Stimulated activated CD8-positive, alpha-beta memory T cell treated with anti-CD3 and anti-CD28 coated beads, Interleukin-15, amount 100 ng/mL, for 1 hour (primary cell): ENCODE measurements at regions not wholly inside any gene's neighbourhood (a gene's known extent, or its start where the extent isn't known, plus 50 kb on each side); places are given as distances from the start of the nearest gene placed in this dataset.
"Not testable (repeated sequence)": the region's sequence is repeated elsewhere in the genome, so short reads cannot be mapped to it uniquely, and the experiment has no call there.

Experiments
- DNase-seq: peaks from one replicate; pipeline ENCODE4 v3.0.0-alpha.2; 2020; ENCODE audit warnings: low read depth

DNA sequence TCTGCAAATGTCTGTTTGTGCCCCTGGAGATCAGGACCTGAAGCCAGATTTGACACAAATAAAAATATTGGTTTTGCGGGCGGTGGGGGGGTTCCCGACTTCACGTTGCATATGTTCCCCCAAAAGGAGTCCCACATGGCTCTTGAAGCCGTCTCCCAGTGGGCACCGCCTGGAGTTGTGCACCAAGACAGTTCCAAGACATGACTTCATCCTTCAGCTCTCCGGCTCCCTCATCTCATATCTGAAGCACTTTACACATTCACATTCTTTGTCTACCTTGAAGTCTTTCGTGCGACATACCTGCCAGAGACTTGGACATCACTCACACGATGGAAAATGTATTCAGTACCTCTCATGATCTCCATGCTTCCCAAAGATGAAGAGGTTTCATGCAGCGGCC is 362.8 kb upstream of the FOXK1 start:
- no peak for DNase-seq

DNA sequence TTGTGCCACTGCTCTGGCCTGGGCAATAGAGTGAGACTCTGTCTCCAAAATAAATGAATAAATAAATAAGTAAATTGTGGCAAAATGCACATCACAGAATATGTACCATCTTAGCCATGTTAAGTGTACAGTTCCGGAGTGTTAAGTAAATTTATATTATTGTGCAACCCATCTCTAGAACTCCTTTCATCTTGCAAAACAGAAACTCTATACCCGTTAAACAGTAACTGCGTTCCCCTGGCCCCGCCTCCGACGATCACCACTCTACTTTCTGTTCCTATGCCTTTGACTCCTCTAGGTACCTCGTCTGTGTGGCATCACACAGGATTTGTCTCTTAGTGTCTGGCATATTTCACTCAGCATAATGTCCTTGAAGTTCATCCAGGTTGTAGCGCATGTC is 356.4 kb upstream of the FOXK1 start:
- no peak for DNase-seq

DNA sequence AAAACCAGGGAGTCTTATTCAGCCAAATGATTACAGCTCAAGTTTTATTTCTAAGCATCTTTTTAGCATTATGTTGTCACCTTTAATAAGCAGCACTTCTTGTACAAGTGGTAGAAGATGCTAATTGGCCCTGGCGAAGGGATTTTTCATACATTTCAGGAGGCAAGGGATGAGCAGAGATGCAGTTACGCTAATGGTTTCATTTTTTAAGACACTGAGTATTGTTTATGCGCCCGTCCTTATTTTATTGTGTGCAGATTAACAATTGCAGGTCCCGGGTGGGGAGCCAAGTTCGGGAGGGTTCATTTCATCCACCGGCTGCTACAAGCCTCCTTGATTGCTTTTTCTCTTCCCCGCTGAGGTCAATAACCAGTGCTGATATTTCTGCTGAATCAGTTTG is 350.4 kb upstream of the FOXK1 start:
- no peak for DNase-seq

DNA sequence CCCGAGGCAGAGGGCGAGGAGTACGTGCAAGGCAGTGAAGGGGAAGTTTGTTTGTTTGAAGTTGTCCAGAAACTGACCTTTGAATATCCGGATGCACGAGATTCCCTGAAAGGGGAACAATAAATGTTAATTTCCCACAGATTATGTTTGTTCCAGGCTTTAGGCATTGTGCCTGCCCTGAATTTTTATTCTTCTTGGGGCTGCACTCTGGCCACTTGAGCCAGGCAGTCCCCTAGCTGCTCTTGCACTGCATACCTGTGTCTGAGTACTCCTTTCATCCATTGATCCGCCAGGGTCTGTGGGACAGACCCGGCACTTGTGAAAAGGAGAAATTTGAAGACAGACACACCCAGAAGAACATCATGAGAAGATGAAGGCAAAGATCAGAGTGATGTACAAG is 343.5 kb upstream of the FOXK1 start:
- DNase-seq = no peak

DNA sequence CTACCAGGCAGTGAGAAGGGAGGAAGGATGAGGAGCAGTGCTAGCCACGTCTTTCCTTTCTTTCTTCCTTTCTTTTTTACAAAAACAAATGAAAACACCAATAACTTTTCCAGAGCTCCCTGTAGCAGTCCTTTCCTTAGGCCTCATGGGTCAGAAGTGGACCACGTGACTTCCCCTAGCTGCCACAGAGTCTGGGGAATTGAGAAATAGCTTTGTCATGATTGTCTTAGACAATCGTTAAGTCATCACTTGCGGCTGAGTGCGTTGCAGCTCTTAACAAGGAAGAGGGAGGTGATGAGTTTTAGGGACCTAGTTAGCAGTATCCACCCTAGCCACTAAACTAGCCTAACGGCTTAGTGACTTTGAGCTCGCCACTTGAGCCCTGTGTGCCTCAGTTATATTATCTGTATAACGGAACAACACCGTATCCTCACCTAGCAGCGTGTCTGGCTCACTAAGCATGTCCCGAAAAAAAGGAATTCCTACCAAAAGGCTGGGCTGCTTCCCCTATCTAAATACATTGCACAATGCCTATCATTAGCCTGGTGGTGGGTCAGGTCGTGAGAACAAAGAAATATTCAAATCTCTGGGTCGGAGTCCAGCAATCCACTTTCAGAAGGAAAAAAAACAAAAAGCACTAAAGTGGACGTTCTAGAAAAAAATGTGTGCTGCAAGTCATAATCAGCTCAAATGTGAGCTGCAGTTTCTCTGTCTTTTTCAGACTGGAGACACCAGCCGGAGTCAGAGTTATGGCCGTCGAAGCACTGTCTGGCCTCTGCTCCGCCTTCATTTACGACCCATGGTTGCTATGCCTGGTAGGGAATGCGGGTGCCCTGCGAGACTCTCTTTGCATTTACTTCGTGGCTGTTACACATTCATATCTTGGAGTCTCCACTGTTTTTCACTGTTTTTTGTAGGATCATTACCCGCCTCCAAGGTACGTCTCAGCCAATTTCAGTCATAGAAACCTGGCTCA is 338.5 kb upstream of the FOXK1 start:
- DNase-seq = no peak

DNA sequence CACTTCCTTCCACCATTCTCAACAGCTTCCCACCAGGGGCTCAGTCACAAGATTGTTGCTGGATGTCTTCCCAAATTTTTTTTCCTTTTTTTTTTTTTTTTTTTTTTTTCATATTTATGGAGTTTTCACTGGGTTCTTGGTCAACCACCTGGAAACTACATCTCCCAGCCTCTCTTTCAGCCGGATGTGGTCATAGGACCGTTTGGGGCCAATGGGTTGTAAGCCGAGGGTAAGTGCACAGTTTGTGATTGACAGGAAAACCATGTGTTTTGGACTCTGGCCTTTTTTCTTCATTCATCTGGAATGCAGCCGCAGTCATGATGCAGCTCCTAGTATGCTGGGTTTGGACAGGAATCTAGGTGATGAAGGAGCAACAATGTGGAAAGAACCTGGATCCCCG is 337.1 kb upstream of the FOXK1 start:
- no peak for DNase-seq

DNA sequence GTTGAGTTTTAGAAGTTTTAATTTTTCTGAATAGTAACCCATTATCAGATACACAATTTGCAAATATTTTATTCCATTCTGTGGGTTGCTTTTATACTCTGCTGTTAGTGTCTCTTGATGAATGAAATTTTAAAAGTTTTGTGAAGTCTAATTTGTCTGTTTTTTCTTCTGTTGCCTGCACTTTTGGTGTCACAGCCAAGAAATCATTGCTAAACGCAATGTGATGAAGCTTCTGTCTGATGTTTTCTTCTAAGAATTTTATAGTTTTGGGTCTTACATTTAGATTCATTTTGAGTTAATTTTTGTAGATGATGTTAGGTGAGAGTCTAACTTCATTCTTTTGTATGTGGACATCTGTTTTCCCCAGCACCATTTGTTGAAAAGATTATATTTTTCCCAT is 330.0 kb upstream of the FOXK1 start:
- DNase-seq = no peak

DNA sequence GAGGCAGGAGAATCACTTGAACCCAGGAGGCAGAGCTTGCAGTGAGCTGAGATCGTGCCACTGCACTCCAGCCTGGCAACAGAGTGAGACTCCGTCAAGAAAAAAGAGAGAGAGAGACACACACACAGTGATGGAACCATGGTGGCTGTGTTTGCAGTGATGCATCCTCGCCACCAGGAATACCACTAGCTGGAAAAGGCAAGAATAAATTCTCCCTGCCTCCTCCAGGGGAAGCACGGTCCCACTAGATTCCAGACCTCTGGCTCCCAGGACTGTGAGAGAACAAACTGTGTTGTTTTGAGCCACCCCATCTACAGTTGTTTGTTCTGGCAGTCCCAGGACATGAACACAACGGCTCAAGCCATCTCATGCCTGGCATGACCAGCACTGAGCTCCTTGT is 320.3 kb upstream of the FOXK1 start:
- no peak for DNase-seq

DNA sequence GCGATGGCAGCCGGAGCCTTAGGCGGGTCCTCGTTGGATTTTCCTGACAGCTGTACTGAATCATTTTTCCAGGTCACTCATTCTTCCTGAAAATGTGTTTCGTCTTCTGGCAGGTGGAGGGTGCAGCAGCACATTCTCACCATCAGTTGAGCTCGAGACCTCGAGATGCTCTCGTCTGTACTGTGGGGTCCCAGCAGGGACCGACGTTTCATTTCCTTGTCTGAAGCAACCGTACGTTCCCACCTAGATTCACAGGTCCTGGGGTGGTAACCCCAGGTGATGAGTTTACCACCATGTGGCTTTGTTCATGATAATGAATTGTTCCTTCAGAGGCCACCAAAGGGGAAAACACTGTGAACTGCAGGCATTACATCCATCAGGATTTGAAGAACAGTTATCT is 298.5 kb upstream of the FOXK1 start:
- DNase-seq = no peak

DNA sequence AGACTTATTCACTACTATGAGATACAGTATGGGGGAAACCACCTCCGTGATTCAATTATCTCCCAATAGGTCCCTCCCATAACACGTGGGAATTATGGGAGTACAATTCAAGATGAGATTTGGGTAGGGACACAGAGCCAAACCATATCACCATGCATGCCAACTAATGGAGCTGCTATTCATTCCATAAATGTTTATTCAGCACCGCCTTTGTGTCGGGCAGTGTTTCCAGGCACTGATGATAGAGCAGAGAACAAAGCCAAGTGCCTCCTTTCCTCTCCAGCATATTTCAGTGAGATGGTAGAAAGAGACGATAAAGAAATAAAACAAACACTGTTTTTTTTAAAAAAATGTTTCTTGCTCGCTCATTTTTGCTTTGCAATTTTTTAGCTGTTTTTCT is 295.9 kb upstream of the FOXK1 start:
- no peak for DNase-seq

DNA sequence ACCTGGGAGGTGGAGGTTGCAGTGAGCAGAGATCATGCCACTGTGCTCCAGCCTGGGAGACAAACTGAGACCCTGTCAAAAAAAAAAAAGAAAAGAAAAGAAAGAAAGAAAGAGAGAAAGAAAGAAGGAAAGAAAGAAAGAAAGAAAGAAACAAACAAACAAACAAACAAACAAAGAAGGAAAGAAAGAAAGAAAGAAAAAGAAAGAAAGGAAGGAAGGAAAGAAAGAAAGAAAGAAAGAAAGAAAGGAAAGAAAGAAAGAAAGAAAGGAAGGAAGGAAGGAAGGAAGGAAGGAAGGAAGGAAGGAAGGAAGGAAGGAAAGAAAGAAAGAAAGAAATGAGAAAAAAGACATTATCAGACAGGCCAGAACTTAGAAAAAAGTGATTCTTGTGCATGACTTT is 291.0 kb upstream of the FOXK1 start:
- not testable (repeated sequence) for DNase-seq

DNA sequence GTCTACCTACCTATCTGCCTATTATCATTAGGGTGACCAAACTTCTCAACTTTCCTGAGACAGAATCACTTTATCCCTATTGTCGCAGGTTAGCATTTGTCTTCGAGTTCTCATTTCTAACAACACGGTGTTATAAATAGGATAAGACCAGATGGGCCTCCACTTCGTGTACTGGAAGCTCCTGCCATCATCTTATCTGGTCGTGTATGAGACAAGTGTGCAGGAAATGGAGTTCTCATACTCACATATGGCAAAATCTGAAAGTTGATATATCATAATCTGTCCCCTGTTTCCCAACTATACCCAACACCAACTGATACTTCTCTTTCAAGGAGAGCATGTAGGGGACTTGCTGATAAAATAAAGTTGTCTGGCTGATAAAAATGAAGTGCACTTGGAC is 287.4 kb upstream of the FOXK1 start:
- DNase-seq = no peak

DNA sequence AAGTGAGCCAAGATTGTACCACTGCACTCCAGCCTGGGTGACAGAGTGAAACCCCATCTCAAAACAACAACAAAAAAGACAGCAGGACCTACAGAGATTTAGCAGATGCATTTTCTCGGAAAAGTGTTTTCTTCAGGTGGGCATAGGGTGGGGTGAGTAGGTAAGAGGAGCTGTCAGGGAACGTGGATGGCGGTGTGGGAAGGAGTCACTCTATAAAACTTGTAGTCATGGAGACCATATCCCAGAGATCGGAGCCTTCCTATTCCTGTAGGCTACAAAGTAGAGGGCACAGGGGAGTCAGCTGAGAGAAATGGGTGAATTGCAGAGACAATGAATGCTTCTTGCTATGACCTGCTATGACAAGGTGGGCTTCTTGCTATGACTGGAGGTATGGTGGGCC is 283.0 kb upstream of the FOXK1 start:
- no peak for DNase-seq

DNA sequence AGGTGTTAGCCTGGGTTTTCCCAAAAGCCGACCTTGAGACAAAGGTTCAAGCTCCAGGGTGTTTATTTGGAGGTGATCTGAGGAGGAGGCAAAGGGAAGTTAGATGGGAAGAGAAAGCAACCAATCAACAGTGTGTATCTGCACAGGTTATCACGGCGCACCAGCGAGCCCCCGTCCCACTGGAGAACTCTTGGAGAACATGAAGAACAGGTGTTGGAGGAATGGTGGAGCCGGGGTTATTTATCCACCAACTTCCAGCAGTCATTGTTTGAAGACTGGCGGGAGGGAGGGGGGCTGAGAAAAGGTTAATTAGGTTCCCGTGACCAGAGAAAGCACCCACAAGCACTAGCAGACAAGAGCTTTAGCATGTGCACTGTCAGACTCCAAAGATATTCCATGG is 282.5 kb upstream of the FOXK1 start:
- no peak for DNase-seq

DNA sequence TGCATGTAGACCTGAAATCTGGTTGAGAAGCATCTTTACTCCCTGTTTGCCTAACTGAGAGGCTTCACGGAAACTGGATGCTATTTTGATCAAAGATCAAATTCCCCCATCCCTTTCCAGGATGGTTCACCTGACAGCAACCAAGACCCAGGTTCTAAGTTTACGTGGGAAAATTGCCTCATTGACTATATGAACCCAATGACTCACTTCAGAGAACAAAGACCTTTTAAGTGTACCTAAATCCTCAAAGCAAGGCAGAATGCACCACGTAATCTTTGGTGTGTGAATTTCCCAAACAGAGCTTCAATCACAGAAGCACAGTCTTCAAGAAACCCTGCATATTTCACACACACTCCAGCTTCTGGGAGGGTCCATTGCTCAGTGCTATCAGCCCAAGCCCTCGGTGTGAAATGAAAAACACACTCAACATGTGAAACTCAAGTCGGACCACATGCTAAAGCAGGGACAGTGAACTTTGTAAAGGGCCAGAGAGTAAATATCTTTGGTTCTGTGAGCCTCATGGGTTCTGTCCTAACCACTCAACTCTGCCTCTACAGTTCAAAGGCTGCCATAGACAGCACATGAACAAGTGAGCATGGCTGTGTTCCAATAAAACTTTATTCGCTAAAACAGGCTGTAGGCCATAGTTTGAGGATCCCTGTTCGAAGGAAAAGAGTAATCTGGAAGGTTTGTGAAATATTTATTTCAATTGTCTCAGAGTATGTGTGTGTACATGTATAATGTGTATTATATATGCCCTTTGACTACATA is 275.6 kb upstream of the FOXK1 start:
- no peak for DNase-seq

DNA sequence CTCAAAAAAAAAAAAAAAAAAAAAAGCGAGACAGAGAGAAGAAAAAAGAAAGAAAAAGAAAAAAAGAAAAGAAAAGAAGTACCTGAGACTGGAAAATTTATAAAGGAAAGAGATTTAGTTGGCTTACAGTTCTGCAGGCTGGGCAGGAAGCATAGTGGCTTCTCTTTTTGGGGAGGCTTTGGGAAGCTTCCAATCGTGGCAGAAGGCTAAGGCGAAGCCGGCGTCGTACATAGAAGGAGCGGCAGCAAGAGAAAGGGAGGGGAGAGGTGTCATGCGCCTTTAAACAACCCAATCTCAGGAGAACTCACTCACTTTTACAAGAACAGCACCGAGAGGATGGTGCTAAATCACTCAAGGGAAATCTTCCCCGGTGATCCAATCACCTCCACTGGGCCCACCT is 272.1 kb upstream of the FOXK1 start:
- DNase-seq = no peak

DNA sequence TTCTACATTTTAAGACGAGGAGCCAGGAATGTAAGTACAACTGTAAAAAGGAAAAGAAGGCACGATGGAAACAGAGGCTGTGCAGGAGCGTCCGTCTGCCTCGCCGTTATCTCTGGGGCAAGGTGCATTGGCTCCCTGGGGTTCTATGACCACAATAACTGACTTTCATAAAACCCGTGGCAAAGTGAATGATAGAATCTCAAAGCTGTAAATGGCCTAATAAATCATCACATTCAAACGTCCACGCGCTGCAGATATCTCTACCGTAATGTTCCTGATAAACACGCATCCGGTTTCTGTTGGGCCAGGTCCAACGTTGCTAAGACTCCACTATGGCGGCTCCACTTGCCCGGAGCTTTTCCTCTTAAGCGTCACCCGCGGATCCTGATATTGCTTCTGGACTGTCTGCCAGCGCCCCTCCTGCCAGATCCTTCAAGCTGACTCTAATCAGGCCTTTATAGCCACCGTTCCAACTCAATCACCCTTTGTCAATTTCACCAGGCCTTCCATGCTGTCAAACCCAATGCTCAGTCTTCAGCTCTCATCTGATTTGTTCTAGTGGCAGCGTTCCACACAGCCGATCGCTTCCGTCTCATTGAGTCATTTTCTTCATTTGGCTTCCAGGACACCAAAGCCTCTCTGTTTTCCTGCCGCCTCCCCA is 265.6 kb upstream of the FOXK1 start:
- DNase-seq = no peak

DNA sequence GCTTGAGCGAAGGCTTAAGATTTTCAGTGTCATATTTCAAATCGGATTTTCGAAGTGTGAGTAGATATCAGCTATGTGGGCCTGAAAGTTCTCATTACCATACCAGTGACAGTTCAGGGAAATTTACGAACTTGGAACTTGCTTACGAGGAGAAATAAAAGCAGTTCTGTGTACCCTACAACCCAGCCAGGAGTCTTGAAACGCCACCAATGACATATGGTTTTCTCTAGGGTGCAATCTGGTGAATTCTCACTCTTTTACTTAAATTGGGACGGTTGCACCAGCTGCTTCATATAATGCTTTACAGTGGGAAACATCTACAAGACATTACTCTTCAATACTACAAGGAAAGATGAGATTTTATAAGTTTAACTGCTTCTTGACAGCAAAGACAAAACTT is 253.6 kb upstream of the FOXK1 start:
- no peak for DNase-seq

DNA sequence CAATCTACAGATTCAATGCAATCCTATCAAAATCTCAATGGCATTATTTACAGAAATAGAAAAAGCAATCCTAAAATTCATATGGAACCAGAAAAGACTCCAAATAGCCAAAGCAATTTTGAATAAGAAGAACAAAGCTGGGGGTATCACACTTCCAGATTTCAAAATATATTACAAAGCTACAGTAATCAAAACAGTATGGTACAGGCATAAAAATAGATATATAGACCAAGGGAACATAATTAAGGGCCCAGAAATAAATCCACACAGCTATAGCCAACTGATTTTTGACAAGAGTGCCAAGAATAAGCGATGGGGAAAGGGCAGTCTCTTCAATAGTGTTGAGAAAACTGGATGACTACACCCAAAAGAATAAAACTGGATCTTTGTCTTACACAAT is 251.9 kb upstream of the FOXK1 start:
- no peak for DNase-seq

DNA sequence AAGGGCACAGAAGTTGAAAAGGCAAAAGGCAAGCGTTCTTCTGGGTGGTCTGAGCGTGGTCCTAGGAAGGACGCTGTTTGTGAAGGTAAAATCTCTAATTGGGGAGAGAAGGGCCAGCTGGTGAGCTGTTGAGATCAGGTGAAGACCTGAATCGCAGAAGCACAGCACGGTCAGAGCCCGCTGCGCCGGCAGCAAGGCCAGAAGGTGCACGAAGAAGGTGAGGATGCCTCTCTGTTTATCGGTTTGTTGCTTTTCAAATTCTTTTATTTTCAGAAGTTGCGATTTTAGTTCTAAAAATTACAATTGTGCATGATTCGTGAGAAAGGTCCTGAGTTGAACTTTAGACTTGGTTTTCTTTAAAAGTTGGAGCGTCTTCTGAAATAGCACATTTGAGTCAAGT is 247.8 kb upstream of the FOXK1 start:
- DNase-seq = no peak

DNA sequence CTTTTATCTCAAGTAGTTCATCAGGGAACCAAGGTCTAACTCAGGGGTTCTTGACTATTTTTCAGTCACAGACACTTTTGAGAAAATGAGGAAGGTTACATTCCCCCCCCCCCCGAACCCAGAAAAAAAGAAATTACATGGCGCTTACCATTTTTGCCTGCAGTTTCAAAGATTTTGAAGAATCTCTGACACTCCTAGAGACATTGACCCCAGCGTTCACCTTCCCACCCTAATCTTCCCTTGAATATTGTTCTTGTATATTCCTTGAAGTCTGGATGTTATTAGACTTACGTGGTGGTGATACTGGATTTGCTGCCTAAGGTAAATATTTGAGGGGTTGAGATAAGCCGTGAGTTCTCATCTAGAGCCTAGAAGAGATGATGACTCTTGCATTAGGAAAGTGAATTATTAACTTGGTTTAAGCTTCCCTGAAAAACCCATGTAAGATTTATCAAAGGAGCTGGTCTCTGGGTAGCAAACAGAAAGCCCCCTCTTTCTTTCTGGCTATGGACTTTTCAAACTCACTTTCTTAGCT is 245.7 kb upstream of the FOXK1 start:
- DNase-seq = no peak

DNA sequence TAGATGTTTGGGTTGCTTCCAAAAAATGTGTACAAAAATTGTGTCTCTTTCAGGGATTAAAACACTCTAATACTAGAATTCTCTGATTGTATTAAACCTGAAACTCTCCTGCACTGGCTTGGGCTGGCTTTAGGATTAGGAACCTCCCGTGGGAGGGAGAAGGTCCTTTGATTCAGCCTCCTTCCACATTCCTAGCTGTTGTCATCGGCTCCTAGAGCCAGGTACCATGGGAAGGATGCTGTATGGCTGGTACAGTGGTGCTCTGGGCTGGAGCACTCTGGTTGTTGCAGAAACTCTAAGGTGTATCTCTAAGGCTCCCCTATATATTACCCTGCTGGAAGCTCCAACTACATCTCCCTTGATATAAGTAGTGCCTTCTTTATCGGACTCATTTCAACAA is 245.2 kb upstream of the FOXK1 start:
- DNase-seq = no peak

DNA sequence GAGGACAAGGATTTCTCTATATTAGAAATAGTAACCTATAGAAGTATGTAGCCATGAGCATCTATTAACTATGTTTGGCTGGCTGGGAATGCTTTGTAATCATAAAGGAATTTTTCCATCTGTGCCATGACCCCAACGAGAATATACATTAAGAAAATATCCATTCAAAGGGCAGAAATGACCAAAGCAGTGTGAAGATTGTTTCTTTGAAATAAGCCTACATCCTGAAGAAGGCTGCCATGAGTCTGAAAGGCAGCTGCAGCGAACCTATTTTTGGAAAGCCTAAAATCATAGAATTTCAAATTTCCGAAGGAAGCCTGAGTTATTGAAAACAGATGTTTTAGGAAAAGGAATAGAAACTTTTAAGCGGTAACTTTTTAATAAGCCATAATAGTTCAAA is 244.2 kb upstream of the FOXK1 start:
- DNase-seq = no peak
